ENCODE measurements at regions not wholly inside any gene's neighbourhood (a gene's known extent, or its start where the extent isn't known, plus 50 kb on each side); places are given as distances from the start of the nearest gene placed in this dataset.
"Not testable (repeated sequence)": the region's sequence is repeated elsewhere in the genome, so short reads cannot be mapped to it uniquely, and the experiment has no call there.

DNA sequence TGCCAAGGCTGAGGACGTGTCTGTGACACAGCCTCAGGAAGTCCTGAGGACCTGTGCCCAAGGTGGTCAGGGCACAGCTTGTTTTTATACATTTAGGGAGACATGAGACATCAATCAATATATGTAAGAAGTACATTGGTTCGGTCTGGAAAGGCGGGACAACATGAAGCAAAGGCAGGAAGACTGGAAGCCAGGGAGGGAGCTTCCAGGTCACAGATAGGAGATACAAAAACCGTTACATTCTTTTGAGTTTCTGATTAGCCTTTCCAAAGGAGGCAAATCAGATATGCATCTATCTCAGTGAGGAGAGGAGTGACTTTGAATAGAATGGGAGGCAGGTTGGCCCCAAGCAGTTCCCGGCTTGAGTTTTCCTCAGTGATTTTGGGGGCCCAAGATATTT, 127.1 kb upstream of the SGCG start:
- H3K27me3 ChIP-seq (replicated peaks); DNase-seq (ENCODE audit: low read depth in 1 of 2, low spot score in 2 of 2); H3K4me3 ChIP-seq; H3K9me3 ChIP-seq (replicated peaks); H3K36me3 ChIP-seq; H3K4me1 ChIP-seq (replicated peaks); H3K27ac ChIP-seq: not testable (repeated sequence)

DNA sequence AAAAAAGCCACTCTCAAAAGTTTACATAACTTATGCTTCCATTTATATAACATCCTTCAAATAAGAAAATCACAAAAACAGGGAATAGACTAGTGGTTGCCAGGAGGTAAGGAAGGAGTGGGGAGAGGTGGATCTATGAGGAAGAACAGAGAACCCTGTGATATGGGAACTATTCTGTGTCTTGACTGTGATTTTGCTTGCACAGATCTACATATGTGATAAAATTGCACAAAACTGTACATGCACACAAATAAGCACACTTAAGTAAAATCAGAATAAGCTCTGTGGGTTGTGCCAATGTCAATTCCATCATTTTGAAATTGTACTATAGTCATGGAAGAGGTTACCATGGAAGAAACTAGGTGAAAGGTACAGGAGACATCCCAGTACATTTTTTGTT, 121.6 kb upstream of the SGCG start:
- no peak for DNase-seq (ENCODE audit: low read depth in 1 of 2, low spot score in 2 of 2)
- Histone ChIP-seq H3K27ac (no peak overlapping the region), H3K4me3 (no peak overlapping the region), H3K9me3 (replicated peaks) (no peaks in the 10 kb centered on the region), H3K4me1 (replicated peaks) (no peaks in the 10 kb centered on the region), H3K36me3 (no peaks in the 10 kb centered on the region), H3K27me3 (replicated peaks) (no peaks in the 10 kb centered on the region)

DNA sequence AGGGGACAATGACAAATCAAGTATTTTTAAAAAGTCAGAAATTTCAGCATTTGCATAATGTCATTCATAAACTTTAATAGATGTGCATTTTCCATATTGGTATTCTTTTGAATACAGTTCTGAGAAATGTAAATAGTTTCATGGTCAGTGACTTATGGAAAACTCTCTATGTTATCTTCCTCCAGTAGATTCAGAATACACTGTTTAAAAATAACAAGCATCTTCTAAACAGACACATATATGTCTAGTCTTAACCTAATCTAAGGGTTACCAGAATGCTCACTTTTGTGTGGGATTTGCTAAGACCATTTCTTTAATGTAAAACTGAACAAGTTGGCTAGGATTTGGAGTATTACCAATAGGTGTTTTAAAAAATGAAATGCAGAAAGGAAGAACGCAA, 119.8 kb upstream of the SGCG start:
- H3K27me3 ChIP-seq (replicated peaks), result no peaks in the 10 kb centered on the region
- no peak for DNase-seq (ENCODE audit: low read depth in 1 of 2, low spot score in 2 of 2)
- H3K9me3 ChIP-seq (replicated peaks), result no peaks in the 10 kb centered on the region
- no peak overlapping the region for H3K4me3 ChIP-seq
- H3K36me3 ChIP-seq, result no peaks in the 10 kb centered on the region
- no peak overlapping the region for H3K27ac ChIP-seq
- H3K4me1 ChIP-seq (replicated peaks), result no peaks in the 10 kb centered on the region

DNA sequence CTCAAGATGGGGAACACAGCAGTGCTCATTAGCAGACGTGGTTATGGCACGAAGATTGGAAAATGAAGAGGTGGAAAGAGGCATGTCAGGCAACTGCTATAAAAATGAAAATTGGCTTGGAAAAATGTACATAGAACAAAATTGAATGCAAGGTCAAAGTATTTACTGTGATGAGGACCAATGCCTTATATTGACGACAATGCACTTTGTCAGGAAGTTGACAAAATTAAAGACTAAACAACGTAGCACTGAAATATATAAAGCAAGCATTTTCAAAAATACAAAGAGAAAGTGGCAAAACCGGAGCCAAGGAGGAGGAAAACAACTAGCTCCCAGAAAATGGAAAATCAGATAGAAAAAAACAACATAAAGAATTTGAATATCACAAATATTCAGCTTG, 113.7 kb upstream of the SGCG start:
- Histone ChIP-seq H3K4me1 (replicated peaks) (no peaks in the 10 kb centered on the region), H3K9me3 (replicated peaks) (no peaks in the 10 kb centered on the region), H3K4me3 (no peak overlapping the region), H3K36me3 (no peaks in the 10 kb centered on the region), H3K27ac (no peak overlapping the region), H3K27me3 (replicated peaks) (no peaks in the 10 kb centered on the region)
- DNase-seq (ENCODE audit: low read depth in 1 of 2, low spot score in 2 of 2), result no peak

DNA sequence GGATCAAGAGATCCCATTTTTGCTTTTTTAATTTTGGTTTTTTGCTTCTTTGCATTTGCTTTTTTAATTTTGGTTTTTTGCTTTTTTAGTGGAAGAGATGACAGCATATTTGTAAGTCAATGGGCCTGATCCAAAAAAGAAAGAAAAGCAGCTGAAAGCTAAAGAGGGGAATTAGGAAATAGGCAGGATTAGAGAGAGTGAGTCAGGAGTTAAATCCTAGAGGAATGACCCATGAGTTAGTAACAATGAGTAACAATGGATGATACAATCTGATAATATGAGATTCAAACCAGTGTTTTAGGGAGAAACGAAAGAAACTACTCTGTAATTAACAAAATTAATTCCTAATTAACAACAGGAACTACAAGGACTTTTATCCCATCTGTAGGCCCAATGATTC, 111.2 kb upstream of the SGCG start:
- Histone ChIP-seq H3K27ac (no peak overlapping the region), H3K9me3 (replicated peaks) (no peaks in the 10 kb centered on the region), H3K36me3 (no peaks in the 10 kb centered on the region), H3K4me1 (replicated peaks) (no peaks in the 10 kb centered on the region), H3K4me3 (no peak overlapping the region), H3K27me3 (replicated peaks) (no peaks in the 10 kb centered on the region)
- no peak for DNase-seq (ENCODE audit: low read depth in 1 of 2, low spot score in 2 of 2)

DNA sequence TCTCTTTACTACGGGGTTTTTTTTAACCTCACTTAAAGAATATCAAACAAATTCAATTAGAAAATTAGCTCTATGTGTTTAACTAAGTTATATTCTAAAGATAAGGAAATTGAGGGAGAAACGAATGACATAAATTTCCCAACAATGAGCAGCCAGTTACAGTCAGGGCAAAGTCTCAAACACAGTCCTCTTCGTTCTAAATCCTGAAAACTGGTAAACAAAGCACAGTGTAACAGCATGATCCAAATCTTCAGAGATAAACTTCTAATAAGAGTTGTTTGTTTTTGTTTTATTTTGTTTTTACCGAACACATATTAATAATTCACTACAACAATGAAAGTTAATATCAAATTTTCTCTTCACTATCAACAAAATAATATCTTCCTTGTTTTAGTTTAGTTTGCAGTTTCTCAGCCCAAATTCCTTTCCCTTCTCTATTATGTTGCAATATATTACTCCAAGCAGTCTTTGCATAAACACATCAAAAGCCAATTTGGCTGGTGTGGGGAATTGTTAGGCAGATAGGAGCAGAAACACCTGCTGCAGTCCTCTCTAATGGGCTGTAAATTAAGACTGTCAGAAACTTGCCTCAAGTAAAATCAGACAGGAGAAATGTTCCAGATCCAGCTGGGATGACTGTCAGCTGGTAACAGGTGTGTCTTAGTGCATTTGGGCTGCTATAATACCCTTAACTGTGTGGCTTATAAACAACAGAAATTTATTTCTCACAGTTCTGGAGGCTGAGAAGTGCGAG, 106.5 kb upstream of the SGCG start:
- H3K27me3 ChIP-seq (replicated peaks), result no peaks in the 10 kb centered on the region
- DNase-seq (ENCODE audit: low read depth in 1 of 2, low spot score in 2 of 2), result no peak
- H3K4me3 ChIP-seq, result no peak overlapping the region
- no peak overlapping the region for H3K27ac ChIP-seq
- H3K36me3 ChIP-seq, result no peaks in the 10 kb centered on the region
- no peaks in the 10 kb centered on the region for H3K4me1 ChIP-seq (replicated peaks)
- H3K9me3 ChIP-seq (replicated peaks), result no peaks in the 10 kb centered on the region

DNA sequence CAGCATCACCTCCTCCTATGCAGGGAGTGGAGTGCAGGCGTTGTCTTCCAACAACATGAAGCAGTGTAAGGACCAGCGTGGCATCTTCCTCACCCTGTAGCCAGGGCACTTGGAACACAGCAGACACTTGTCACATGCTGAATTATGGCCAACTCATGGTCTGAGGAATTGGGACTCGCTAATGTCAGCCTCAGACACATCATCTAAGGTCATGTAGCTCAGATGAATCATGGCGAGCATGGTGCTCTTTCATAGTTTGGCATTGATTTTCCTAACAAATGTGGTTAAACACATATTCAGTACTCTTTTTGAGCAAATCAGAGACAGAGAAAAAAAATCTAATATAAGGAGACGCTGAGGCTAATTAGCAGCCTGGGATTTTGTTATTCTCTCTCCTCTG, 99.6 kb upstream of the SGCG start:
- DNase-seq (ENCODE audit: low read depth in 1 of 2, low spot score in 2 of 2), result no peak
- H3K27me3 ChIP-seq (replicated peaks), result no peaks in the 10 kb centered on the region
- no peak overlapping the region for H3K27ac ChIP-seq
- H3K4me3 ChIP-seq, result no peak overlapping the region
- no peaks in the 10 kb centered on the region for H3K9me3 ChIP-seq (replicated peaks)
- no peaks in the 10 kb centered on the region for H3K4me1 ChIP-seq (replicated peaks)
- H3K36me3 ChIP-seq, result no peaks in the 10 kb centered on the region

DNA sequence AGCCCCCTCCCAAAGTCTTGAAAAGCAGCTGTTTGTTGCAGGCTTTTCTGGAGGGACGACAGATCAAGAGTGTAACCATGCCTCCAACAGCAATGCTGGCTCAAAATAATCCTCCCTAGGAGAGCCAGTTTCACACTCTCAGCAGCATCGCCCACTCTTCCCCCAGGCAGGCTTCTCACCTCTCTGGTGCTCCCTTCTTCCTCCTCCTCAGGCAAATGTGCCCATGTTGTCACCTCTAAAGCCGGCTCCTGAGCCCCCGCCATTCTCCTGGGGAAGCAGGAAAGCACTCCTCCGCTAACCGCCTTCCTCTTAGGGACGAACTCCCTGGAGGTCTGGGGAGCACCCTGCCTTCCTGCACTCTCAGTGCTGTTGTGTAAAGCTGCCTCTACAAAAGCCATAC, 98.9 kb upstream of the SGCG start:
- Histone ChIP-seq H3K27ac (no peak overlapping the region), H3K4me1 (replicated peaks) (no peaks in the 10 kb centered on the region), H3K27me3 (replicated peaks) (no peaks in the 10 kb centered on the region), H3K36me3 (no peaks in the 10 kb centered on the region), H3K9me3 (replicated peaks) (no peaks in the 10 kb centered on the region), H3K4me3 (no peak overlapping the region)
- DNase-seq (ENCODE audit: low read depth in 1 of 2, low spot score in 2 of 2), result no peak

DNA sequence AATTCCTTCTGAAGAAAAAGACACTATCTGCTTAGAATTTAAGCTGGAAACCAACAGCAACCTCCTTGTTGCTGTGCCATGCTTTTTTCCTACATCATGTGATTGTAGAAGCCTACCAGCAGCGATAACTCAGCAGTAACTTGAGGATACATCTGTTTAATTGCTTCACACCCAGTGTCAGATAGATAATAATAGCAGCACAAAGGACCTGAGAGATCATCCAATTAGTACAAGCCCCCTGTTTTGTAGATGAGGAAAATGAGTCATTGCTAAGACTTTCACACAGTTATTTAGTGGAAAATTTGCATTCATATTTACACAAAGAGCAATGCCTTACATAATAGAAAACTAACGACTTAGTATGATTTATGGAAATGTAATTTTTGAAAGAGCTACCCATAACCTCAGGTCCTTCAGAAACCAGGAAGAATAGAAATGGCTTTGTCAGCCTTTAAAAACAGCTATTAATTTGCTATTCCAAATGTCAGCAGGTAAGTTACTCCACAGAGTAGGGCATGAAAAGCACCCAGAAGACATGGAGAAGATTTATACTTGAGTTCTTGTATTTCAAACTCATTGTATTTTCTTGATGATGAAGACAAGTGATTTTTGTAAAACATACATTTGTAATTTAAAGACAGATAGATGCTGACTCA, 93.7 kb upstream of the SGCG start:
- Histone ChIP-seq H3K4me1 (replicated peaks) (no peaks in the 10 kb centered on the region), H3K4me3 (no peak overlapping the region), H3K36me3 (no peaks in the 10 kb centered on the region), H3K27ac (no peak overlapping the region), H3K9me3 (replicated peaks) (no peaks in the 10 kb centered on the region), H3K27me3 (replicated peaks) (no peaks in the 10 kb centered on the region)
- DNase-seq (ENCODE audit: low read depth in 1 of 2, low spot score in 2 of 2), result no peak

DNA sequence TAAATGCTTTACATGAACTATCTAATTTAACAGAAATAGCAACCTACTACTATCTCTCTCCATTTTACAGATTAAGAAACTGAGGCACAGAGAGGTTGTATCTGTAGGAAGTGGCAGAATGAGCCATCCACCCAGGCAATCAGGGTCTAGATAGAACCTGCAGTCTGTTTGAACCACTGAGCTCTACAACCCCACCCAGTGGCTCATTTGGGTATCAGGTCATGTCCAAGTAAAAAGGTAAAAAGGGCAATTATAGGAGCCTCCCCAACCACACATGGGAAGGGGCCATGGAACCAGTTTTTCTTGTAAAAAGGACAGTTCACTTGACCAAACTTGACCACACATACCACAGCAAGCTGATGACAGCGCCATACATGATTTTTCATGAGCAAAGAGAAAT, 92.9 kb upstream of the SGCG start:
- no peaks in the 10 kb centered on the region for H3K27me3 ChIP-seq (replicated peaks)
- H3K9me3 ChIP-seq (replicated peaks), result no peaks in the 10 kb centered on the region
- H3K36me3 ChIP-seq, result no peaks in the 10 kb centered on the region
- no peaks in the 10 kb centered on the region for H3K4me1 ChIP-seq (replicated peaks)
- H3K4me3 ChIP-seq, result no peak overlapping the region
- H3K27ac ChIP-seq, result no peak overlapping the region
- DNase-seq (ENCODE audit: low read depth in 1 of 2, low spot score in 2 of 2), result no peak

DNA sequence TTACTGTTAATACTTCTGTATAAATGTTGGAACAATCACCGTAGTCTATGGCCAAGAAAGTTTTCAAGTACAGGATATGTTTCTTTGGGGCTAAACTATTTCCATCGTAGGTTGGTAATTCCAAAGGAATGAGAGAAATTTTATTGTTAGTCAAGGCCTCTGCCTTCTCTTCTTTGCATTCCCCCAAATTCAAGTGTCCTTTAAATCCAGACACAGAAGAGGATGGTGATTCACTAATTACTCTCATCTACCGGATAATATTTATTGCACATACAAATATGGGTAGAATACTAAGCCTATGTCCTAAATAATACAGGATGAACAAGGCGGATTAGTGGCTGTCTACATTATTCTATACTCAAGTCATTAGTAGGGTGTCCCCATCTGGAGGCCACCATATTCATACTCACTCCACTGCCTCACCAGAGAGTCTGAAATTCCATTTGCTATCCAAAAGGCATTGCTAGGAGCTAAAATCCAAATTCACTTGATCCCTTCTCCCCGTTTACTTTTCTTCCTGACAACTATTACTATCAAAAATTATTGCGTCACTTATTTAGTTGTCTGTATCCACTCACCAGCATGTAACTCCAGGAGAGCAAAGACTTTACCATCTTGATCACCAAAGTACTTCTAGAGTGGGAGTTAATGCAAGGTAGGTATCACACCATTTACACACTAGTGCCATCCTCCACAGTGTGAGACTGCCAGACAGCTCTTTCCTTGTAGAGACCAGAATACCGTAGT, 82.4 kb upstream of the SGCG start:
- DNase-seq (ENCODE audit: low read depth in 1 of 2, low spot score in 2 of 2), result no peak
- Histone ChIP-seq H3K4me1 (replicated peaks) (no peaks in the 10 kb centered on the region), H3K27me3 (replicated peaks) (no peaks in the 10 kb centered on the region), H3K9me3 (replicated peaks) (no peaks in the 10 kb centered on the region), H3K4me3 (no peak overlapping the region), H3K27ac (no peak overlapping the region), H3K36me3 (no peaks in the 10 kb centered on the region)

DNA sequence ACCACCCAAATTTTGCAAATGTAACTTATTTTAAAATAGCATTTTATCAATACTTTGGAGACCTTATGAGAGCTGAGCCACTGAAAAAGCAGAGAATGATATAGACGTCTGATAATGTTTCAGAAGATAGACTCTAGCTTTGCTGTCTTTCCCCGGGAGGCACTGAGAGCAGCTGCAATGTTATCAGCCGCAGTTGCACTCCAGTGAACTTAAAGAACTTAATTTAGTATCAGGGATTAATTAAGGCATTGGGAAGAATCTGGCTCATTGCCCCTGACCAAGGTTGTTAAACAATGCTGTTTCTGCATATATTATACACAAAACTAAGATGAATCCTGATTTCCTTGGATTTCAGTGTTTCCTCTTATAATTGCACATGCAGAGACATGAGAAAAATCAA, 75.7 kb upstream of the SGCG start:
- no peaks in the 10 kb centered on the region for H3K27me3 ChIP-seq (replicated peaks)
- H3K36me3 ChIP-seq, result no peaks in the 10 kb centered on the region
- H3K4me3 ChIP-seq, result no peak overlapping the region
- no peaks in the 10 kb centered on the region for H3K9me3 ChIP-seq (replicated peaks)
- no peaks in the 10 kb centered on the region for H3K4me1 ChIP-seq (replicated peaks)
- no peak overlapping the region for H3K27ac ChIP-seq
- no peak for DNase-seq (ENCODE audit: low read depth in 1 of 2, low spot score in 2 of 2)

DNA sequence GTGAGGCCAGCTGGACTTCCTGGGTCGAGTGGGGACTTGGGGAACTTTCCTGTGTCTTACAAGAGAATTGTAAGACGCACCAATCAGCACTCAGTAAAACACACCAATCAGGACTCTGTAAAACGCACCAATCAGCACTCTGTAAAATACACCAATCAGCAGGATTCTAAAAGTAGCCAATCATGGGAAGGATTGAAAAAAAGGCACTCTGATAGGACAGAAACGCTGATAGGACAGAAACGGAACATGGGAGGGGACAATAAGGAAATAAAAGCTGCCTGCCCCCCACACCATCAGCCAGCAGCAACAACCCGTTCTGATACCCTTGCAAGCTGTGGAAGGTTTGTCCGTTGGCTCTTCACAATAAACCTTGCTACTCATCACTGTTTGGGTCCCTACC, 73.1 kb upstream of the SGCG start:
- Histone ChIP-seq H3K9me3 (replicated peaks) (no peaks in the 10 kb centered on the region), H3K4me1 (replicated peaks) (no peaks in the 10 kb centered on the region), H3K27me3 (replicated peaks) (no peaks in the 10 kb centered on the region), H3K4me3 (no peak overlapping the region), H3K36me3 (no peaks in the 10 kb centered on the region), H3K27ac (no peak overlapping the region)
- DNase-seq (ENCODE audit: low read depth in 1 of 2, low spot score in 2 of 2), result no peak

DNA sequence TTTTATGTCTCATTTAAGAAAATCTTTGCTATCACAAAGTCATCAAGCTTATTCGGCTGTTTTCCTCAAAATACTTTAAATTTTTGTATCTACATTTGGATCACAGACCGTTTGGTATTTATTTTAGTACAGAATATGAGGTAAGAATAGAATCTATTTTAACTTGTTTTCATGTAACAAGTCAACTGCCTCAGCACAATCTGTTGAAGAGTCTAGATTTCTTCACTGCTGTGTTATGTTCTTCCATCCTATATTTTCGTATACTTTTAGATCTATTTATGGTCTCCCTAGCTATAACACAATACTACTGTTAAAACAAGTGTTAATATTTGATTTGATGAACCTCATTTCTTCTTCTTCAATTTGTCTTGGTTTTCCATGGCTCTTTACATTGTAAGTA, 61.6 kb upstream of the SGCG start:
- Histone ChIP-seq H3K4me3 (no peak overlapping the region), H3K4me1 (replicated peaks) (no peaks in the 10 kb centered on the region), H3K9me3 (replicated peaks) (no peaks in the 10 kb centered on the region), H3K36me3 (no peaks in the 10 kb centered on the region), H3K27ac (no peak overlapping the region), H3K27me3 (replicated peaks) (no peaks in the 10 kb centered on the region)
- DNase-seq (ENCODE audit: low read depth in 1 of 2, low spot score in 2 of 2), result no peak
